SK-N-MC (cell line): ENCODE measurements at regions not wholly inside any gene's neighbourhood (a gene's known extent, or its start where the extent isn't known, plus 50 kb on each side); places are given as distances from the start of the nearest gene placed in this dataset.

Experiments
- DNase-seq: peaks from one replicate; pipeline ENCODE4 v3.0.0-alpha.2; 2011; ENCODE audit warnings: low read depth, low spot score
- H3K27ac ChIP-seq: fragments of 200-600 bp; sonication (generic); 2 replicates; pipeline ENCODE4 v1.5.1; 2016; ENCODE audit warnings: mixed run types
- H3K36me3 ChIP-seq: fragments of 200-600 bp; sonication (generic); 2 replicates; pipeline ENCODE4 v1.6.1; 2017; ENCODE audit warnings: antibody characterized with exemption, low read length, mixed read lengths; ENCODE audit not compliant: insufficient read depth
- H3K4me3 ChIP-seq: fragments of 200-600 bp; sonication (generic); 2 replicates; pipeline ENCODE4 v1.5.1; 2016
- H3K9ac ChIP-seq: fragments of 200-600 bp; sonication (generic); 2 replicates; pipeline ENCODE4 v1.8.0; 2017; ENCODE audit warnings: mixed run types, mixed read lengths; ENCODE audit not compliant: insufficient read length
- H3K9me3 ChIP-seq: fragments of 200-600 bp; sonication (generic); 2 replicates; pipeline ENCODE4 v1.6.1; 2017; ENCODE audit warnings: low read depth, mild to moderate bottlenecking, antibody characterized with exemption, low read length, moderate library complexity, mixed read lengths
- EZH2 ChIP-seq: fragments of 200-600 bp; sonication (generic); IDR thresholded peaks from one replicate; pipeline ENCODE4 v1.6.1; 2017; ENCODE audit warnings: antibody characterized with exemption
- FOXP2 ChIP-seq: optimal IDR thresholded peaks from 2 replicates; pipeline ENCODE3; 2011; ENCODE audit warnings: mild to moderate bottlenecking, moderate library complexity; ENCODE audit not compliant: insufficient read depth; ENCODE audit errors: extremely low read length, control extremely low read depth
- POLR2AphosphoS5 ChIP-seq: IDR thresholded peaks from 2 replicates; pipeline ENCODE4 v1.6.1; 2012; ENCODE audit warnings: mild to moderate bottlenecking, low read depth, low read length, borderline replicate concordance

DNA sequence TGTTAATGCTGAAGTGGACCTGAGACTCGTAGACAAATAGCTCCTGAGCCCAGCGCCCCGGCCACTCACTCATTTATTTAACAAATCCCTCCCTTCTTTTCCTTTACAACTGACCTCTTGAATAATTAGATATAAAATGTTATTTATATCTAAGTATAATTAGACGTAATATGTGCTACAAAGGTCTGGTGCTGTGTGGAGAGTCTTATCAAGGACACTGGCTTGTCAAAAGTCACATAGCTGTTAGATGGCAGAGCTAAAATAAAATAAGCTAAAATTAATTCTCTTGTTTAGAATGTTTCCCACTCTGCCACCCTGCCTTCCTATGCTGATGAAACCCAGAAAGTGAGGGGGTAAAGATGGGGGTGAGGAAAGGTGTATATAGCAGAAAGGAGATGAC, 73.0 kb upstream of the FAM216B start:
- no peaks in the 10 kb centered on the region for H3K36me3 ChIP-seq
- H3K4me3 ChIP-seq, result no peak overlapping the region
- no peaks in the 10 kb centered on the region for H3K9me3 ChIP-seq
- TF ChIP-seq FOXP2 (no peak), EZH2 (no peak), POLR2AphosphoS5 (no peak)
- H3K9ac ChIP-seq, result no peak overlapping the region
- H3K27ac ChIP-seq, result no peak overlapping the region
- DNase-seq, result no peak

DNA sequence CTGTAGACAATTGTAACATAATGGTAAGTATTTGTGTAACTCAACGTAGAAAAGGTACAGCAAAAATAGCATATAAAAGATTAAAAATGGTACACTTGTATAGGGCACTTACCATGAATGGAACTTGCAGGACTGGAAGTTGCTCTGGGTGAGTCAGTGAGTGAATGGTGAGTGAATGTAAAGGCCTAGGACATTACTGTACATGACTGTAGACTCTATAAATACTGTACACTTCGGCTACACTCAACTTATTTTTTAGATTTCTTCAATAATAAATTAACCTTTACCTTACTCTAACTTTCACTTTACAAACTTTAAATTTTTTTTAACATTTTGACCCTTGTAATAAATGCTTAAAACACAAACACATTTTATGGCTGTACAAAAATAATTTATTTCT, 72.1 kb upstream of the FAM216B start:
- Histone ChIP-seq H3K27ac (no peak overlapping the region), H3K4me3 (no peak overlapping the region), H3K36me3 (no peaks in the 10 kb centered on the region), H3K9me3 (no peaks in the 10 kb centered on the region), H3K9ac (no peak overlapping the region)
- no peak for TF ChIP-seq POLR2AphosphoS5
- no peak for TF ChIP-seq FOXP2
- TF ChIP-seq EZH2, result no peak
- no peak for DNase-seq

DNA sequence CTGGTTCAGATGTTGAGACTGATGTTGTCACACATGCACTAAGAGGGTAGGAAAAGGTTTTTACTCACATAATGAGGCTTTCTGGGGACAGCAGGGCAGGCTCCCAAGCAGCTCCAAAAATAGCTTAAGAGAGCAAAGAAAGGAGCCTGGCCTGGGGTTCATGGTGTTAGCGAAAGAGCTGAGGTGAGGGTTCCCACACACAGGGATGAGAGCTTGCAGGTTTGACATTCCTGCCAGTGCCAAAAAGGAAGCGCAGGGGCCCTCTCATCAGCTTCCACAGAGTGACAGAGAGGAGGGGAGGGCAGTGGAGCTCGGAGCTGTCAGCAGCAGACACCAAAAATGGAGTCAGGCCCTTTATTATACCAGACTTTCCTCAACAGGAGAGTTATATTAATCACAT, 65.5 kb upstream of the FAM216B start:
- no peak overlapping the region for H3K27ac ChIP-seq
- no peak for DNase-seq

DNA sequence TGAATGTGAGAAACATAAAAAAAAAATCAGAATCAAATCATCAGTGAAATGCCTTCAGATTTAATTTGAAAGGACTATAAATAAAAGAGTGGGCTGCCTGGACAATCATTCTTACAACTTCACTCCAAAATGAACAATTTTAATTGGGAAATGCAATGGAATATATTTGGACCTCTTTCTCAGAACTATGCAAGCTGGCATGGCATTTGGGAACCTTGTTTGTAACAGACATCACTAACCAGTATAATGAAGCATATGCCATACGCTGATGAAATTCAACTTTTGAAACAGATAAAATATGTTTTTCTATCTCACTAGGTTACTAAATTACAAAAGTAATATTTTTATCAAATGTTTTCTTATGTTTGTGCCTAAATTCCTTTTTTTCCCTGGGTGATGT, 64.2 kb upstream of the FAM216B start:
- TF ChIP-seq FOXP2 (no peak), POLR2AphosphoS5 (no peak), EZH2 (no peak)
- H3K36me3 ChIP-seq, result no peaks in the 10 kb centered on the region
- H3K9ac ChIP-seq, result no peak overlapping the region
- H3K4me3 ChIP-seq, result no peak overlapping the region
- DNase-seq, result no peak
- H3K27ac ChIP-seq, result no peak overlapping the region
- no peaks in the 10 kb centered on the region for H3K9me3 ChIP-seq

More for the DNA sequence above, 65.5 kb upstream of the FAM216B start:
- Histone ChIP-seq H3K9me3 (no peaks in the 10 kb centered on the region), H3K9ac (no peak overlapping the region), H3K4me3 (no peak overlapping the region), H3K36me3 (no peaks in the 10 kb centered on the region)
- TF ChIP-seq FOXP2 (no peak), EZH2 (no peak)

DNA sequence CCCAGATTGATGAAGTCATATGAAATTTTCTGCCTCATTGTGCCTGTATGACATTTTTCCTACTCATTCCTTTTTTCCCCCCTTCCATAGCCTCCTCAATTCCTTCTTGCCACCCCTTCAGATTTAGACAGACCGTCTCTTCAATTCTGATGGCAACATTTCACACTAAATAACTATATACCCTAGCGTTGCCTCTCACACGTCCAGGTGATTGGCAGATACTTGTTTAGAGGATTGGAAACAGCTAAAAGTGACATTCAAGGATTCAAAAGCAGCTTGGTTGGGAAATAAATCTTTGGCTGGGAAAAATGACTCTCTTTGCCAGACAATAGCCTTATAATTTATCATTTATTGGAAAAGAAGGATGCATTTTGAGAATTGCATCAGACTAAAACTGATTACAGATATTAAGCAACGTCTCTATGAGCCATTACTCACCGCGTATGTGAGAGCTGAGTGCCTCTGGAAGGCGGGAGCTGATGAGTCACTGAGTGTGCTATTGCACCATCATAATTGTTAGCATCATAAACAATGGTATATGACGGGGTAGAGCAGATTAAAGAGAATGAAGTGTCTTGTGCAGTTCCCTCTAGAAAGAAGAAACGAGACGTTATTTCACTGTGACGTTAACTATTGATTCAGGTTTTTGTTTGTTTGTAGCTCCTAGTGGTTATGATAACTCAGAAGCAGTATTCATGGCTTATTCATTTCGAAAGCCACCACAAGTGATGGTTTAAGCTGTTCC, 61.1 kb upstream of the FAM216B start:
- TF ChIP-seq FOXP2, result no peak
- no peak overlapping the region for H3K27ac ChIP-seq
- no peaks in the 10 kb centered on the region for H3K9me3 ChIP-seq
- H3K9ac ChIP-seq, result no peak overlapping the region
- DNase-seq, result peak; percentile 44
- no peaks in the 10 kb centered on the region for H3K36me3 ChIP-seq
- no peak overlapping the region for H3K4me3 ChIP-seq

DNA sequence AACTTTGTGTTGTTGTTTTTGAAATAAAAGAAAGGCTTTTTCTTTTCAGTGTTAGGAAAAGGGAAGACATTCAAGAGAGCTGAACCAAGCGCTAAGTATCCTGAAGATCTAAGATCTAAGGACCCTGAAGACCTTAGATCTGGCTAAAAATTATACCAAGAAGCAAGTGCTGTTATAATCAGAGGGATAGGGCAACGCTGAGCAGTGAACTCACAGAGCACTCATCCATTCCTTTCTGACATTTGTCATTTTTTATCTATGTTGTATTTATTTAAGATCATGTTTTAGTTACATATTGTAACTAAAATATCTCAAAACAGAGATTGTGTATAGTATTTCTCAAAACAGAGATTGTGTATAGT, 60.5 kb upstream of the FAM216B start:
- Histone ChIP-seq H3K9me3 (no peaks in the 10 kb centered on the region), H3K4me3 (no peak overlapping the region), H3K27ac (no peak overlapping the region), H3K9ac (no peak overlapping the region), H3K36me3 (no peaks in the 10 kb centered on the region)
- TF ChIP-seq FOXP2 (no peak), EZH2 (no peak), POLR2AphosphoS5 (no peak)
- DNase-seq, result no peak

DNA sequence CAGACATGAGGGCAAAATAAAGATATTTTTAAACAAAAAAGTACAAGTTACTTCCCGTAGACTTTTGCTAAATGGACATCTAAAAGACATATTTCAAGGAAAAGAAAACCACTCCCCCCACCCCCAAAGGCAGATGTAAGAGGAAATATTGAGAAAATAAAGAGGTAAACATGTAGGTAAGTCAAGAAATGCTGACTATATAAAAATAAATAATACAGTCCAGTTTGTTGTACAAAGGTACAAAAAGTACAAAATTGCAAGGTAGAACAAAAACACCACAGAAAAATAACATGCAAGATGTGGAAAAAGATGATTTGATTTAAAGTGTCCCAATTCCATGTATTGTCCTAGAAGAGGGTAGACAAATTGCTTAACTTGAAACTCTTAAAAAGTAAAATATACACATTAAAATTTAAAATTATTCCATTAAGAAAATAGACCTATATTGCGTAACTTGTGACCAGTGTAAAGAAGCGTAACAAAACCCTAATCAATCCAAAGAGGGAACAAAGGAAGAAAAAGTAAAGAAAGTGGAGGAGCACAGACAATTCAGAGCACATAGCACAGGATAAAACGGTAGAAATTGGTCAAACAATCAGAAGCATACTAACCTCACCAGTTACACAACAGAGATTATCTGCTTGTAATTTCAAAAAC, 58.4 kb upstream of the FAM216B start:
- Histone ChIP-seq H3K27ac (no peak overlapping the region), H3K36me3 (no peaks in the 10 kb centered on the region), H3K4me3 (no peak overlapping the region), H3K9me3 (no peaks in the 10 kb centered on the region), H3K9ac (no peak overlapping the region)
- DNase-seq, result no peak
- TF ChIP-seq POLR2AphosphoS5 (no peak), FOXP2 (no peak)

DNA sequence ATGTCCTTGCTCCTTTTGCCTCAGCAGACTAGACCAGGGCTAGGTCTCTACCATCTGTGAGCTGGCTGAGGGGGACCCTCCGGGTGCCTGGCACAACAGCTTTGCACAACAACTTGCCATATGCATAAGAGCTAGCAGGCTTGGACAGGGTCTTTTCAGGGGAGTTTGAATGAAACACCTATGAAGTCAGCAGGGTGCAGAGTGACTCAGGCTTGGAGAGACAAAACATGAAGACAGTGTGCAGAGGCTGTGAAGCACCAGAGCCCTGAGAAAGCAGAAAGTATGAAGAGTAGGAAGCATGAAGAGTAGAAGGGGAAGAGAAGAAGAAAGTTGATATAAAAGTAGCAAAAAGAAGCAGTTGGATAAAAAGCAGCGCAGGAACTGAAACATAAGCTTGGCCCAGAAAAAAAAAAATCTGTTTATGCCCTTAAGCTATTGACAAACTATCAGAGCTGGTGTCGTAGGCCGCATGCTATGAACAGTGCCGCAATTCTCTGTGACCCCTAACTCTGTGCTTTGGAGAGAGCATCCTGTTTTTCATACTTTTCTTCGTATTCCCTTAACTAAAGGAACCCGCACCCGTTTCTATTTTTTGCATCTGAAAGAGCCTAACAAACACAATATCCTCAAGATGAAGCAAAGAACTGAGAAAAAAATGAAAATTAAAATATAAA, 52.7 kb upstream of the FAM216B start:
- Histone ChIP-seq H3K36me3 (no peaks in the 10 kb centered on the region), H3K4me3 (no peak overlapping the region), H3K27ac (no peak overlapping the region), H3K9ac (no peak overlapping the region), H3K9me3 (no peaks in the 10 kb centered on the region)
- no peak for DNase-seq
- TF ChIP-seq EZH2 (no peak), POLR2AphosphoS5 (no peak), FOXP2 (no peak)
